ENCODE measurements at regions not wholly inside any gene's neighbourhood (a gene's known extent, or its start where the extent isn't known, plus 50 kb on each side); places are given as distances from the start of the nearest gene placed in this dataset.

GRCh38 chr22:22130953-22131608 lies 113.5 kb upstream of the VPREB1 start:
- no peak for TF ChIP-seq POLR2A (IDR thresholded peaks at IDR 0.05)
- no peak for TF ChIP-seq CTCF (IDR thresholded peaks at IDR 0.05)

All from testis (tissue), 2 donors.